K562 (cell line): ENCODE measurements at regions not wholly inside any gene's neighbourhood (a gene's known extent, or its start where the extent isn't known, plus 50 kb on each side); places are given as distances from the start of the nearest gene placed in this dataset.

ENCODE experiments used
- ATAC-seq: fragments of 200-7000 bp; cut with Tn5 transposase; 3 replicates; pipeline ENCODE4 v1.9.1; 2020; ENCODE audit warnings: moderate library complexity
- BruUV-seq: library from RNA; stranded (reverse); fragments of 400-500 nt; replicated peaks from 2 replicates; lab custom pipeline; 2021; lab: Mats Ljungman, UMichigan
- CTCF ChIA-PET: fragments of 300-600 bp; formaldehyde crosslinking; extraction: SDS; loops from one replicate; lab custom pipeline; 2021; ENCODE audit warnings: low intra/inter-chr PET ratio; lab: Yijun Ruan, JAX
- POLR2A ChIA-PET: fragments of 300-600, 350-650 bp; sonication (Branson Sonifier 250); formaldehyde crosslinking; extraction: SDS; loops from one replicate; lab custom pipeline; 2021; ENCODE audit warnings: antibody characterized with exemption, inconsistent platforms; lab: Yijun Ruan, JAX
- DNase-seq, 4 experiments: peaks; one replicate each; pipeline versions ENCODE4 v3.0.0 to v3.0.0-alpha.2; 2011 to 2018; ENCODE audit warnings: low spot score in 3 of 4, mixed read lengths in 3 of 4; ENCODE audit errors: extremely low read depth in 1 of 4
- FAIRE-seq: peaks from 2 replicates; lab custom pipeline; 2011; peaks lifted over from hg19 to GRCh38; lab: Jason Lieb, UNC
- H2AFZ ChIP-seq: 2 replicates; pipeline ENCODE4 v1.6.0; 2011; ENCODE audit warnings: low read depth, low read length, control low read depth, inconsistent platforms
- H3K27ac ChIP-seq: fragments of 200-600 bp; 3 replicates; pipeline ENCODE4 v1.8.0; 2011; ENCODE audit warnings: low read depth, mild to moderate bottlenecking, control low read depth, inconsistent platforms, low read length, moderate library complexity, mixed read lengths; ENCODE audit errors: extremely low read depth
- H3K27me3 ChIP-seq, 2 experiments: fragments of 300-600 bp in 1 of 2; 2 replicates in 1 of 2; 3 replicates in 1 of 2; pipeline versions ENCODE4 v1.6.0 to v1.8.0; 2011; ENCODE audit warnings: inconsistent platforms in 2 of 2, low read length in 2 of 2, mild to moderate bottlenecking in 1 of 2, mixed read lengths in 1 of 2, moderate library complexity in 1 of 2; ENCODE audit not compliant: control insufficient read depth in 2 of 2, insufficient read depth in 2 of 2
- H3K36me3 ChIP-seq: fragments of 300-600 bp; 3 replicates; pipeline ENCODE4 v1.8.0; 2011; ENCODE audit warnings: mild to moderate bottlenecking, low read length, inconsistent platforms; ENCODE audit not compliant: control insufficient read depth, insufficient read depth
- H3K4me1 ChIP-seq, 2 experiments: fragments of 200-600 bp in 1 of 2; replicated peaks in 1 of 2; 2 replicates in 1 of 2; 3 replicates in 1 of 2; pipeline versions ENCODE4 v1.5.1 to v1.8.0; 2011; ENCODE audit warnings: inconsistent platforms in 2 of 2, low read length in 2 of 2, mild to moderate bottlenecking in 1 of 2, mixed read lengths in 1 of 2, moderate library complexity in 1 of 2; ENCODE audit not compliant: control insufficient read depth in 2 of 2, insufficient read depth in 2 of 2
- H3K4me2 ChIP-seq: 2 replicates; pipeline ENCODE4 v1.6.1; 2011; ENCODE audit warnings: low read length, control low read depth, inconsistent platforms, mixed read lengths; ENCODE audit not compliant: insufficient read depth
- H3K4me3 ChIP-seq: fragments of 200-600 bp; sonication (generic), shearing (Covaris generic); 2 replicates; pipeline ENCODE4 v1.5.1; 2016; ENCODE audit warnings: control low read depth, inconsistent platforms
- H3K79me2 ChIP-seq: fragments of 200-600 bp; 3 replicates; pipeline ENCODE4 v1.8.0; 2011; ENCODE audit warnings: low read length, inconsistent platforms; ENCODE audit not compliant: control insufficient read depth, insufficient read depth
- H3K9ac ChIP-seq, 2 experiments: 2 replicates each; pipeline versions ENCODE4 v1.6.0 to v1.6.1; 2011; ENCODE audit warnings: low read depth in 2 of 2, low read length in 2 of 2, control low read depth in 1 of 2, inconsistent platforms in 1 of 2, mild to moderate bottlenecking in 1 of 2, mixed read lengths in 1 of 2; ENCODE audit not compliant: insufficient read depth in 1 of 2
- H3K9me1 ChIP-seq: one replicate; pipeline ENCODE4 v1.6.0; 2011; ENCODE audit warnings: inconsistent platforms, mild to moderate bottlenecking, low read length, moderate library complexity; ENCODE audit not compliant: control insufficient read depth, insufficient read depth
- H3K9me3 ChIP-seq: replicated peaks from 2 replicates; pipeline ENCODE4 v1.5.1; 2011; ENCODE audit warnings: low read depth, low read length, inconsistent platforms; ENCODE audit not compliant: control insufficient read depth, insufficient read depth
- H4K20me1 ChIP-seq: replicated peaks from 2 replicates; pipeline ENCODE4 v1.6.1; 2011; ENCODE audit warnings: low read length, inconsistent platforms, mixed read lengths; ENCODE audit not compliant: control insufficient read depth, insufficient read depth
- ARID3A ChIP-seq: IDR thresholded peaks from 2 replicates; pipeline ENCODE4 v1.6.1; 2012; ENCODE audit warnings: low read depth, low read length, improper control_type of control experiment, borderline replicate concordance
- CBX3 ChIP-seq, 2 experiments: IDR thresholded peaks; 1 replicate in 1 of 2; 2 replicates in 1 of 2; pipeline ENCODE4 v1.6.1; 2012; ENCODE audit warnings: inconsistent platforms in 2 of 2, low read length in 2 of 2, borderline replicate concordance in 1 of 2, control low read depth in 1 of 2
- CTCF ChIP-seq, 3 experiments: IDR thresholded peaks in 2 of 3; conservative IDR thresholded peaks in 1 of 3; 2 replicates each; pipeline ENCODE4 v1.5.1; 2011 to 2012; ENCODE audit warnings: low read length in 3 of 3, mild to moderate bottlenecking in 3 of 3, control low read depth in 2 of 3, improper control_type of control experiment in 1 of 3, inconsistent platforms in 1 of 3, low read depth in 1 of 3, mixed read lengths in 1 of 3, moderate library complexity in 1 of 3; ENCODE audit not compliant: insufficient read depth in 2 of 3
- MTA3 ChIP-seq: fragments of 450-650 bp; formaldehyde crosslinking; IDR thresholded peaks from 2 replicates; pipeline ENCODE4 v1.6.1; 2017; ENCODE audit warnings: mild to moderate bottlenecking, borderline replicate concordance
- NELFE ChIP-seq: IDR thresholded peaks from 2 replicates; pipeline ENCODE4 v1.6.1; 2011; ENCODE audit warnings: mild to moderate bottlenecking; ENCODE audit not compliant: insufficient read depth, insufficient read length
- PML ChIP-seq: IDR thresholded peaks from 2 replicates; pipeline ENCODE4 v1.6.1; 2012; ENCODE audit warnings: low read length, inconsistent platforms
- TSC22D4 ChIP-seq: fragments of 450-650 bp; IDR thresholded peaks from 2 replicates; pipeline ENCODE4 v1.6.1; 2016; ENCODE audit warnings: missing genetic modification characterization, missing biosample characterization, control low read depth
- YBX1 ChIP-seq: fragments of 450-650 bp; IDR thresholded peaks from 2 replicates; pipeline ENCODE4 v1.7.1; 2016; ENCODE audit warnings: mild to moderate bottlenecking
- ZNF23 ChIP-seq: fragments of 250-450 bp; sonication (Bioruptor Pico); IDR thresholded peaks from 2 replicates; pipeline ENCODE4 v1.4.0; 2020; ENCODE audit warnings: mild to moderate bottlenecking
- ZNF311 ChIP-seq: fragments of 250-450 bp; sonication (Bioruptor Pico); IDR thresholded peaks from 2 replicates; pipeline ENCODE4 v1.4.0; 2020; ENCODE audit warnings: mild to moderate bottlenecking, moderate library complexity
- ZNF584 ChIP-seq: fragments of 200-800 bp; sonication (Bioruptor generic); IDR thresholded peaks from 2 replicates; pipeline ENCODE4 v1.6.1; 2016; ENCODE audit warnings: low read depth, mild to moderate bottlenecking, missing genetic modification characterization, missing compliant biosample characterization
- WGBS: fragments of 100-300 bp; shearing (Covaris generic); methylation state at CpG from one replicate; pipeline ENCODE4 v1.1.6; 2016; ENCODE audit warnings: low coverage, mixed read lengths; ENCODE audit not compliant: insufficient coverage; ENCODE audit errors: missing lambda C conversion rate; 5-methylcytosine and 5-hydroxymethylcytosine counted together
- in situ Hi-C: fragments of 300-500 bp; cut with MboI; formaldehyde crosslinking; loops from 4 replicates; pipeline ENCODE4 v1.15.0; 2018; ENCODE audit warnings: inconsistent platforms, mixed read lengths
- intact Hi-C: fragments of 100-400 bp; cut with micrococcal nuclease; formaldehyde crosslinking; loops from 2 replicates; pipeline ENCODE4 v1.14.2; 2022

- no peak for TF ChIP-seq CTCF (IDR thresholded peaks at IDR 0.05 in 2 of 3, conservative IDR thresholded peaks at IDR 0.05 in 1 of 3; ENCODE audit: insufficient read depth in 2 of 3, low read depth in 1 of 3, low read length in 3 of 3)
- no peak for TF ChIP-seq ZNF311 (CRISPR knock-in tag)
- TF ChIP-seq ZNF23 (CRISPR knock-in tag): no peak
- no peak for TF ChIP-seq ZNF584 (CRISPR knock-in tag)
- TF ChIP-seq TSC22D4 (tag): no peak
- no peak for TF ChIP-seq PML
- no peak for TF ChIP-seq YBX1
Observed at GRCh38 chr4:96521046-96521536, 681.2 kb downstream of the PDHA2 start (continued).

GRCh38 chr4:96523611-96524010 lies 683.7 kb downstream of the PDHA2 start:
- Histone ChIP-seq H3K4me2 (no peak overlapping the region), H2AFZ (no peak overlapping the region), H3K9ac (no peak overlapping the region), H3K4me3 (no peak overlapping the region), H3K27me3 (no peaks in the 10 kb centered on the region), H3K36me3 (no peaks in the 10 kb centered on the region), H3K9me1 (no peaks in the 10 kb centered on the region), H3K79me2 (no peaks in the 10 kb centered on the region), H4K20me1 (no peaks in the 10 kb centered on the region), H3K27ac (no peak overlapping the region), H3K9me3 (peaks cover 1% of the 10 kb centered on the region; the same call in 1 of the 2 replicates), H3K4me1 (no peaks in the 10 kb centered on the region)
- POLR2A ChIA-PET: no interaction called here
- TF ChIP-seq MTA3 (no peak), CBX3 (IDR thresholded peaks at IDR 0.05; ENCODE audit: borderline replicate concordance in 1 of 2, low read length in 2 of 2) (no peak), ARID3A (no peak), NELFE (no peak)
- no peak for ATAC-seq
- no peak for DNase-seq
- FAIRE-seq: no peak
- in situ Hi-C loops (no loop called here), intact Hi-C loops (no loop called here)
- CTCF ChIA-PET: no interaction called here
- BruUV-seq: no TSS peak
- WGBS: 1% methylated on average over 5 of the region's 5 CpGs
